Skeletal muscle cell (primary cell): ENCODE measurements at regions not wholly inside any gene's neighbourhood (a gene's known extent, or its start where the extent isn't known, plus 50 kb on each side); places are given as distances from the start of the nearest gene placed in this dataset.
"Not testable (repeated sequence)": the region's sequence is repeated elsewhere in the genome, so short reads cannot be mapped to it uniquely, and the experiment has no call there.

ENCODE experiments used
- DNase-seq: peaks from one replicate; pipeline ENCODE4 v3.0.0-alpha.2; 2010; ENCODE audit warnings: low read depth
- H3K4me3 ChIP-seq: 2 replicates; pipeline ENCODE4 v1.5.1; 2011; ENCODE audit warnings: low read depth, mild to moderate bottlenecking, control low read depth, low read length, moderate library complexity

DNA sequence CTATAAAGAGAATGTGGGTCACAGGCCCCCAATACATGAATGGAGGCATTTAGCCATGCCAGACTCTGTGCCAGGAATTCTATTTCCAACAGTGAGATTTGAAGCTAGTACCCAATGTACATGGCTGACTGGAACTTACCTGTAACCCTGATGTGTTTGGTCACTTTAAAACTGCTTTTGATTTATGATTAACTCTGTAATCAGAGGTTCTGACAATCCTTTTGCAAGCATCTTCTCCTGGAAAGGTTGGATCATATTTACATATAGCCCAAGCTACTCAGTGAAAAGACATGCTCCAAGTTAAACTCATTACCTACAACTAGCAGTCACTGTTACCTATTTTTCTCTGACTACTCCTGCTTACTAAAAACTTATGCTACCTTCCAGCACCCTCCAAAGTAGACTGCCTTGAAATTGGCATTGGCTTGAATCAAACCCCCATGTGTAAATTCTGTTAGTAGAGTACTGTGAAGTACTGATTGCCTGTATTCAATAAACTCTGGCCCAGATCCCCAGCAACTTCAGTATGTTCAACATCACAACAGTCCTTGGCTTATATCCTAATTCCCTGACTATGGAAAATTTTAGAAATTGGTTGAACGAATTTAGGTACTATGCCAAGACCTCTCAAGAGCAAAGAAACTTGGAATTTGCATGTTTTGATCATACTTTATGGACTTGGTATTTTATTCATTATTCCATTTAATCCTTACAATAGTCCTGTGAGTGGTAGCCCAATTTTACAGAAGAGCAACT is 665.6 kb upstream of the NECTIN3 start:
- H3K4me3 ChIP-seq: no peak overlapping the region
- no peak for DNase-seq

DNA sequence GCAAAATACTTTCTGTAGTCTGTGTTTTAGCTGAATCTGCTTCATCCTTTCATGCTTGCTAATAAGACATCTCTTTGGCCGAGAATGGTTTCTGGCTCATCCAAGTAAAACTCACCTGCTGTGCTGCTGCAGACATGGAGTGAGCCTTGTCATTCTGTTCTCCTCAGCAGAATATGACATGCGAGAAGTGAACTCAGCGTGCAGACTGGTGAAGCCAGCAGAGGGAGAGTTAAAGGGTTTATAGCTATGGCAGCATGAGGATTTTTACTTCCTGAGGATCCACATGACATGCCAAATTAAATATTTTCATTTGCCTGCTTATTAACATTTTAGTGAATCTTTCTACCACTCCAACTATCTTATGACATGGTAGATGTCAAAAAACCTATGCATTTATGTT is 658.4 kb upstream of the NECTIN3 start:
- H3K4me3 ChIP-seq: no peak overlapping the region
- DNase-seq: no peak

- no peak overlapping the region for H3K4me3 ChIP-seq
- peak; percentile 53 for DNase-seq
Measured at GRCh38 chr3:110413807-110414748, 657.5 kb upstream of the NECTIN3 start.

GRCh38 chr3:110414855-110415254 is 656.8 kb upstream of the NECTIN3 start:
- H3K4me3 ChIP-seq: no peak overlapping the region

DNA sequence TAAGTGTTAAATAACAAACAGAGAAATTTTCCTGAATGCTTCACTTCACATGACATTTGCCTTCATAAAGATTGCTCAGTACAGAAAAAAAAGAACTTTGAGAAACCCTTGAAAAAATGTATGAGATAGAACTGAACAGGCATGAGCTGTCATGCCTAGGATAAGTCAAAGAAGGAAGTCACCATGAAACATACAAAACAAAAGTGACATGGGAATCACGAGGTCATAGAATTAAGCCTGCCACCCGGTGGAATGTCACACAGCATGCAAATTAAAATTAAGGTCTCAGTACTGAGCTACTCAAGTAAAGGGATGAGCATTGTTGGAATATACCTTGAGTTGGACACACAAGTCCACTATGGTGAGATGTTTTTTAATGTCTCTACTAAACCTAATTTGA is 652.5 kb upstream of the NECTIN3 start:
- no peak for DNase-seq
- no peak overlapping the region for H3K4me3 ChIP-seq

More at GRCh38 chr3:110414855-110415254, 656.8 kb upstream of the NECTIN3 start:
- DNase-seq: peak; percentile 62

DNA sequence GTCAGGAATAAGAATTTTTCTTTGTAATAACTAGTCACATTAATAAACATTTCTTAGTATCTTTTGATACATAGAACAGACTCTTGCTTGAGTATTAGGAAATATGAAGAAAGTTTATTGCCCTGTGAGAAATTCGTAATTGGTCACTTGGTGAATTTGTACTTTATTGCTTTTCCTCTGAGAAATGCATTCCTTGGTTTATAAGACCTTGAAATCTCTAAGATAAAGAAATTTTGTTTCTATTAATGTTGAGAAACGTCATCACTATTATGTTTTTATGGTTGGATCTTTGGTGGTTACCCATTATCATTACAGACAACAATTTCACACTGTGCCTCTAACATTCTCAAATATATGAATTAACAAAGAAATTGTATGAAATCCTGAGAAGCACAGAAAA is 652.0 kb upstream of the NECTIN3 start:
- H3K4me3 ChIP-seq: no peak overlapping the region
- DNase-seq: no peak

DNA sequence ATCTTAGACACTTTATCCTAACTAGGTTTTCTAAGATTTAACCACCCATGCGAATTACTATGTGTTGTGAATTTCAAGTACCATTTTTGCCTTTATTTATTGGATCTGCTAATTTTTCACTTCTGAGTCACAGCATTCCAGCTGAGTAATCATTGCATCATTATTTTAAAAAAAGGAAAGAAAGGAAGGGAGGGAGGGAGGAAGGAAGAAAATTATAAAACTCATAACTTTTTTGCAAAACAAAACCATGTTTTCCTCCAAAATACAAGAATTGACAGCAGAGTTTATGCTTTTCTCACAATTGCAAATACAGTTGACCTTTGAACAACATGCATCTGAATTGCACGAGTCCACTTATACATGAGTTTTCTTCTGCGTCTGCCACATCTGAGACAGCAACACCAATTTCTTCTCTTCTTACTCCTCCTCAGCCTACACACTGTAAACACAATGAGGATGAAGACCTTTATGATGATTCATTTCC is 651.4 kb upstream of the NECTIN3 start:
- peak; percentile 45 for DNase-seq
- H3K4me3 ChIP-seq: no peak overlapping the region

- no peak for DNase-seq
- no peak overlapping the region for H3K4me3 ChIP-seq
Measured at GRCh38 chr3:110423276-110423675, 648.3 kb upstream of the NECTIN3 start.

DNA sequence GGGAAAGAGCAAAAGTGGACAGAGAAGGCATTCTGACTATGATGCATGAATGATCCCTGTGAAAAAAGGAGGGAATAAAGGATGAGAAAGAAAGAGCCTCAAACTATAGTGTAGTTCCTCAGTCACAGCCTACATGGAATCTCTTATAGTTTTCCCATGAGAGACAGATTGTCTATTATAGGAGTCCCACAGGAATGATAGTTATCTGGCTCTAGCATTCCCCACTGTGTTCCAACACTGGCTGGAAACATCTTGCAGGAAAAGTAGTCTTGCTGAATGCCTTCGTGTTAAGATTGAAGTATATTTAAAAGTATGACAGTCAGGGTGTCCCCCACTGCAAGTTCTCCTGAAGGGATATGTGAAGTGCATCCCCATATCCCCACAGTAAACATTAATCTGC is 641.5 kb upstream of the NECTIN3 start:
- H3K4me3 ChIP-seq: no peak overlapping the region
- no peak for DNase-seq

- no peak overlapping the region for H3K4me3 ChIP-seq
- DNase-seq: no peak
Measured at GRCh38 chr3:110436209-110436608, 635.4 kb upstream of the NECTIN3 start.

- not testable (repeated sequence) for DNase-seq, H3K4me3 ChIP-seq
Measured at GRCh38 chr3:110440066-110440653, 631.5 kb upstream of the NECTIN3 start.

DNA sequence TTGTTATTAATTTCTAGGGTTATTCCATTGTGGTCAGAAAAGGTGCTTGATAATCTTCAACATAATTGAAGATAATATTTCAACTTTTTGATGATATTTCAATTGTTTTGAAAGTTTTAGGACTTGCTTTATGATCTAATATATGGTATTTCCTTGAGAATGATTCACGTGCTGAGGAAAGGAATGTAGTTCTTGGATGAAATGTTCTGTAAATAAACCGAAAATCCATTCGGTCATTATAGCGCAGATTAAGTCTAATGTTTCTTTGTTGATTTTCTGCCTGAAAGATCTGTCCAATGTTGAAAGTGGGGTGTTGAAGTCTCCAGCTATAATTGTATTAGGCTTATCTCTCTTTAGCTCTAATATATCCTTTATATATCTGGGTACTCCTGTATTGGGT is 617.5 kb upstream of the NECTIN3 start:
- H3K4me3 ChIP-seq: no peak overlapping the region
- no peak for DNase-seq

DNA sequence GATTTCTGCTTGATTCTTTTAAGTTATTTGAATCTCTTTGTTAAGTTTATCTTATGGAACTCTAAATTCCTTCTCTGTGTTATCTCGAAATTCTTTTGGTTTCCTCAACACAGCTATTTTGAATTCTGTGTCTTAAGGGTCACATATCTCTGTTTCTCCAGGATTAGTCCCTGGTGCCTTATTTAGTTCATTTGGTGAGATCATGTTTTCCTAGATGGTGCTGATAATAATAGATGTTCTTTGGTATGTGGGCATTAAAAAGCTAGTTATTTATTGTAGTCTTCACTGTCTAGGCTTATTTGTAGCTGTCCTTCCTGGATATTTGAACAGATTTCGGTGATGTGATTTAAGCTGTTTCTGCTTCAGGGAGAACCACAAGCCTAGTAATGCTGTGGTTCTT is 615.6 kb upstream of the NECTIN3 start:
- H3K4me3 ChIP-seq: no peak overlapping the region
- no peak for DNase-seq

DNA sequence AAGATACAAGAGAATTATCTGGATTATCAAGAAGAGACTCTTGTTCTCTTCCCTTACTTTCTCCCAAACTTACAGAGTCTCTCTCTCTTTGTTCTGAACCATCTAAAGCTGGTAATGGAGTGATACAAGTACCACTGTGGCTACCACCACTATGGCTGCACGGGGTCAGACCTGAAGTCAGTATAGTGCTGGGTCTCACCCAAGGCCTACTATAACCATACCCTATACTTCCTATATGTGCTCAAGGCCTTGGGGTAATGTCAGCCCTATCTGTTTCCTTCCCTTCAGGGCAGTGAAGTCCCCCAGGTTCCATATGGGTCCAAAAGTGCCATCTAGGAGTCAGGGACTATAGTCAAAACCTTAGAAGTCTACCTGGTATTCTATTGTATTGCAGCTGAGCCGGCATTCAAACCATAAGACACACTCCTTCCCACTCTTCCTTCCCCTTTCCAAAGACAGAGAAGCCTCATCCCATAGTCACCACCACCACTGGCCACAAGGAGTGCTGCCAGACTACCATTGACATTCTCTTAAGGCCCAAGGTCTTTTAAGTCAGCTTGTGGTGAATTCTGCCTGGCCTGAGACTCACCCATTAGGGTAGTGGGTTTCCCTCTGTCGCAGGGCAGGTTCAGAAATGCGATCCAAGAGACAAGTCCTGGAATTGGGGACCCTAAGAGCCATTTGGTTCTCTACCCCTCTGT is 615.0 kb upstream of the NECTIN3 start:
- H3K4me3 ChIP-seq: no peak overlapping the region
- DNase-seq: no peak

GRCh38 chr3:110457508-110457907 is 614.1 kb upstream of the NECTIN3 start:
- DNase-seq: no peak
- no peak overlapping the region for H3K4me3 ChIP-seq

DNA sequence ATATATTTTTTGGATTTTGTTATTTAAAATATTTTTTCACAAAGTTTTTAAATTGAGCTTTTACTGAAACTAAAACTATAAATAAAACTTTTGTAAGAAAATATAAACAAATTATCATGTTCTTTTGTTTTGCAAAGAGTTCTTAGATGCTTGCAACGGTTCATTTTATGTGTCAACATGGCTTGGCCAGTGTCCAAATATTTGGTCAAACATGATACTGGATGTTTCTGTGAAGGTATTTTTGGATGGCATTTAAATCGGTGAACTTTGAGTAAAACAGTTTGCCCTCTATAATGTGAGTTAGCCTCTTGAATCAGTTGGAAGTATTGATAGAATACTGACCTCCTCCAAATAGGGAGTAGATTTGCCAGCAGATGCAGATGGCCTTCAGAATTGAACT is 612.6 kb upstream of the NECTIN3 start:
- no peak for DNase-seq
- no peak overlapping the region for H3K4me3 ChIP-seq

DNA sequence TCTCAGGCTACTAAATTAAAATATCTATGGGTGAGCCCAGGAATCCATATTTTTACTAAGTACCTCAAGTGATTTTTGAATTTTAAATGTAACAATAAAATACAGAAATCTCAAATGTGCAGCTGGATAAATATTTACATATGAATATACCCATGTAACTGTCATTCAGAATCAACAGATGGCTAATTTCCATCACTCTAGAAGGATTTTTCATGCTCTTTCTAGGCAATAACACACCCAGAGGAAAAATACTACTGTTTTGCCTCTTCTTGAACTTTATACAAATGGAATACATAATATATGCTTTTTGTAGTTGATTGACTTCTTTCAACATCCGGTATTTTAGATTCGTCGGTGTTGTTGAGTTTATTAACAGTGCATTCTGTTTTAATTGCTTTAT is 601.3 kb upstream of the NECTIN3 start:
- no peak overlapping the region for H3K4me3 ChIP-seq
- DNase-seq: no peak

DNA sequence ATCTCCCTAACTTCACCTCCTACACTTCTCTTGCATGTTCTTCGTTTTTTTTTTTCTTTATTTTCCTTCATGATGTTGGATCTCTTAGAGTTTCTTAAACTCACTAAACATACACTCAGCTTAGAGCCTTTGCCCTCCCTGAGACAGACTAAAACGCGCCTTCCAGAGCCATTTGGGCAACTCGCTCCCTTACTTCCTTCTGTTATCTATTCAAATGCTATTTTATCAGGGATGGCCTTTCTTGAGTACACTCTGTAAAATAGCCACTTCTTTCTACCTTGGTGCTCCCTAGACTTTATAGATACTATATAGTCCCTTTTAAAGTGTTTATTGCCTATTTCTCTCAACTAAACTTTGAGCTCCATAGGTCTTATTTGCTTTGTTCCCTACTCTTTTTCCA is 598.2 kb upstream of the NECTIN3 start:
- DNase-seq: no peak

GRCh38 chr3:110474397-110474796 is 597.2 kb upstream of the NECTIN3 start:
- no peak overlapping the region for H3K4me3 ChIP-seq
- DNase-seq: no peak

More for the DNA sequence above, 598.2 kb upstream of the NECTIN3 start:
- H3K4me3 ChIP-seq: no peak overlapping the region
